GM21786 (cell line): ENCODE measurements at regions not wholly inside any gene's neighbourhood (a gene's known extent, or its start where the extent isn't known, plus 50 kb on each side); places are given as distances from the start of the nearest gene placed in this dataset.
"Not testable (repeated sequence)": the region's sequence is repeated elsewhere in the genome, so short reads cannot be mapped to it uniquely, and the experiment has no call there.

ENCODE experiments used
- ATAC-seq: cut with Tn5 transposase; IDR thresholded peaks from one replicate; pipeline ENCODE4 v1.9.1; 2021; ENCODE audit not compliant: unreplicated experiment

GRCh38 chr14:106327702-106328353, 801.4 kb downstream of the TMEM121 start:
- ATAC-seq: not testable (repeated sequence)

GRCh38 chr14:106329243-106329642, 802.9 kb downstream of the TMEM121 start:
- not testable (repeated sequence) for ATAC-seq

GRCh38 chr14:106329987-106330774, 803.8 kb downstream of the TMEM121 start:
- not testable (repeated sequence) for ATAC-seq

- not testable (repeated sequence) for ATAC-seq
Measured at GRCh38 chr14:106334428-106335109, 808.2 kb downstream of the TMEM121 start.

GRCh38 chr14:106335110-106335429, 808.7 kb downstream of the TMEM121 start:
- ATAC-seq: not testable (repeated sequence)

GRCh38 chr14:106338775-106339174, 812.4 kb downstream of the TMEM121 start:
- not testable (repeated sequence) for ATAC-seq

- not testable (repeated sequence) for ATAC-seq
Measured at GRCh38 chr14:106340658-106341057, 814.3 kb downstream of the TMEM121 start.

- ATAC-seq: not testable (repeated sequence)
Measured at GRCh38 chr14:106341161-106341560, 814.8 kb downstream of the TMEM121 start.

GRCh38 chr14:106343626-106344025, 817.2 kb downstream of the TMEM121 start:
- no peak for ATAC-seq

GRCh38 chr14:106344065-106344614, 817.8 kb downstream of the TMEM121 start:
- not testable (repeated sequence) for ATAC-seq

GRCh38 chr14:106344791-106345479, 818.6 kb downstream of the TMEM121 start:
- not testable (repeated sequence) for ATAC-seq

GRCh38 chr14:106346084-106346483, 819.7 kb downstream of the TMEM121 start:
- no peak for ATAC-seq

- ATAC-seq: no peak
Measured at GRCh38 chr14:106346534-106347290, 820.3 kb downstream of the TMEM121 start.

- ATAC-seq: no peak
Measured at GRCh38 chr14:106347291-106347778, 821.0 kb downstream of the TMEM121 start.

GRCh38 chr14:106347890-106348755, 821.7 kb downstream of the TMEM121 start:
- no peak for ATAC-seq

- ATAC-seq: not testable (repeated sequence)
Measured at GRCh38 chr14:106348873-106349540, 822.6 kb downstream of the TMEM121 start.

GRCh38 chr14:106349678-106350457, 823.5 kb downstream of the TMEM121 start:
- ATAC-seq: not testable (repeated sequence)
